8988T (cell line): ENCODE measurements at regions not wholly inside any gene's neighbourhood (a gene's known extent, or its start where the extent isn't known, plus 50 kb on each side); places are given as distances from the start of the nearest gene placed in this dataset.
"Not testable (repeated sequence)": the region's sequence is repeated elsewhere in the genome, so short reads cannot be mapped to it uniquely, and the experiment has no call there.

Experiments
- DNase-seq: peaks from one replicate; pipeline ENCODE4 v3.0.0; 2011

DNA sequence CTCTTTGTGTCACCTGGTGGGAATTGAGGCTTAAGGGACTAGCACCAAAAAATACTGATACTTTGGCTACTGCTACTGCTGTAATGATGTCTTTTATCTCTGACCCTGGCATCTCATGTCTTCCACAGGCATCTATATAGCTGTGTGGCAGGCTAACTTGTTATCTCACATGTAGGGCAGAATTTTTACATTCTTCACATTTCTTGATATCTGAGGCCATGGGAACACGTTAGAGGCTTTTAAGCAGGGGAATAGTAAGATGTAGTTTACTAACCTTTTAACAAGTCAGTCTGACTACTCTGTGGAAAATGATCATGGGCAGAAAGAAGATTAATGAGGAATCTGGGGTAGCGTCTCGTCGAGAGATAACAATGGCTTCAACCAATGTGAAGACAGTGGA, 498.4 kb downstream of the PCNX1 start:
- DNase-seq: no peak

- no peak for DNase-seq
Measured at GRCh38 chr14:71408362-71409030, 501.2 kb downstream of the PCNX1 start.

DNA sequence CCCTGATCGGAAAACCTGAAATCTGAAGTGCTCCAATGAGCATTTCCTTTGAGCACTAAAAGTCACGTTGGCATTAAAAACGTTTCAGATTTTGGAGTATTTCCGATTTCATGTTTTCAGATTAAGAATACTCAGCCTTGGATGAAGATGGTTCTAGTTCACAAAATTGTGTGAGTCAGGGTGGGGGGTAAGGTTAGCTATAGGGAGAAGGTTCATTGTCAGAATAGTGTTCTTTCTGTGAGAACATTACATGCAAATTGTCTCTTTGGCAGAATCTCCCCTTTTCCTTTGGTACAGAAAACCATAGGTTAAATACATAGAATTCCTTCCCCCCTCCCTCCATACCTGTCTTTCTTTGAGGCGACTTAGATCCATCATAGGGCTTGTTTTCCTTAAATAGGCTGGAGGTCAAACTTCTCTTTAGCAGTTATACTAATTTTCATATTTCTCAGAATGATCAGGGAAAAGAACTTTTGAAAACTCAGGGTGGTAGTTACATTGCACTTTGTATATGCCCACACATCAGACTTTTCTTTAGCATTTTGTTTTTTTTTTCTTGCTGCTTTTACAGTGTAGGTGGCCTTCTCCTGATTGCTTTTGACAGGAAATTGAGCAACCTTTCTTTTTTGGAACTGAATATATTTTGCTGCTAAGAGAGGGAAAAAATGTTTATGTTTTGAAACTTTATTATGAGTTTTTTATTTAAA, 503.5 kb downstream of the PCNX1 start:
- DNase-seq: no peak

GRCh38 chr14:71411285-71411595, 504.0 kb downstream of the PCNX1 start:
- no peak for DNase-seq

GRCh38 chr14:71411738-71412137, 504.5 kb downstream of the PCNX1 start:
- no peak for DNase-seq

DNA sequence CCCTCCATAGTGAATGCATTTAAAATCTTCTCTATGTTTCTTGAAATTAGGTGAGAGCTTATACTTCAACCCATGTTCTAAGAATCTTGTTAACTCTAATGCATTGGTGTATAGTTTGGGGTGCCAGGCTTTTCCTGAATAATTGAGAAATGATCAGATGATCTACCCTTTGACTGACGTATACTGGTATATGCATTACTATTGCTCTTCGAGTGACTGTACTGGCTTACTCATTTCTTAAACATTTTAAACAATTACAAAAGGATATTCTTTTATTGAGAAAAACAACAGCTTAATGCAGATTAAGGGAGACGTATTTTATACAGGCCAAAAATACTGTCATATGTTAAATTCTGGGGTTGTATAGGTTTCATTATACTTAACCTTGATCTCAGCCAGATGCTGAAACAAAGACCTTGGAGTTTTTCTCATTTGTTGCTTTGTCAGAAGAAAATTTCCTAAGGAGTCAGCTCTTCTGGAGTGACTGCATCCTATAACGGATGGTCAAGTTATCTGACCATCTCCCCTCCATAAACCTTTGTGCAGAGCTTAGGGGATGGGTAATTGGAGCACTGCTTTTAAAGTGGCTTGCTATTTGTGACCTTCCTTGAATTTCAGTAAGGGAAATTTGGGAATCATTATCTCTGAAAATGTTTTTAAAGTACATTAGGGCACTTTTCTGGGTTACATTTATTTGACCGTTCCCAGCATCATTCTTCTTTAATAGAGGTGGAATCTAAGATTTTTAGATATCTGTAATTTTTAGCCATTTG, 507.6 kb downstream of the PCNX1 start:
- no peak for DNase-seq

- no peak for DNase-seq
Measured at GRCh38 chr14:71415404-71415690, 508.1 kb downstream of the PCNX1 start.

DNA sequence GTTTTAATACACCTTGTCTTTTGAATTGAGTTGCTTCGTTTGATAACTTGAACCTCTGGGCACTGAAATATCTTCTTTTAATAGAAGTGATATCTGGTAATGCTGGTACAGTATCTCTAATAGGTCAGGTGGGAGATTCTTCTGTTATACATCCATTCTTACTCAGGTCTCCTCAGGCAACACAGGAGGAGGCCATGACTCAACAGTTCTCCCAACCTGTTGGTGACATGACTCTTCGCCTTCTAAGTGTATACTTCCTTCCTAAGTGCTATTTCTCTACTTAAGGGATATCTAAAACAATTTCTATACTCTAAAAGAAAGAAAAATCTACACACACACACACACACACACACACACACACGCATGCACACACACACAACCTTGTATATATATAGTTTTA, 509.1 kb downstream of the PCNX1 start:
- DNase-seq: no peak

DNA sequence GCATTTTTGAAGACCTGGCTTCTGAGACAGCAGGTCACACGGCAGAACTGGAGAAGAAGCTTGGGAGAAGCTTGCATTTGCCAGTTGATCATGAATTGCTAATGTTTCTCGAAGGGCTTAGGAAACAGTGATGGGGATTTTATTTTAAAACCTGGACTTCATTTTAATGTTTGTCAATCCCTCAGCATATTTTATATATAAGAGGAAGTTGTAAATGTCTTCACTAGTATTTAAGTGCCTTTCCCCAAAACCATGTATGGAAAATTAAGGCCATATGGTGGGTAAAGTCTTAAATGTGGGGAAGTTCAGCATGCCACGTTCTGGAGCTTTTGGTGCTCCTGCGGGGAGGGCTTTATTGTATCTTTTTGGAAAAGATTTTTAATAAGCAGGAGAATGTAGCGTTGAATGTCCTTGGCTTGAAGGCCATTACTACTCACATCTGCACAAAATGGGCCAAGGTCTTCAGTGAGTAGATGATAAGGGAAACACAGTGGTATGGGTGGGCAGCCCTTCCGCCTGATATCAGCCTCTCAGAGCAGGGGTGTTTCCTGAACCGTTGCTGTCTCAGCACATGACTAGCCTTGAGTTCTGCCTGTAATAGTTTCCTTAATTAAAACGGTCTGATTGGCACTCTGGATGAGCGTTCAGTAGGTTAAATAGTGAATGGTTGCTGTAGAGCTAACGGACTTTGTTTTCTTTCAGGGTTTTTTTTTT, 511.4 kb downstream of the PCNX1 start:
- DNase-seq: no peak

DNA sequence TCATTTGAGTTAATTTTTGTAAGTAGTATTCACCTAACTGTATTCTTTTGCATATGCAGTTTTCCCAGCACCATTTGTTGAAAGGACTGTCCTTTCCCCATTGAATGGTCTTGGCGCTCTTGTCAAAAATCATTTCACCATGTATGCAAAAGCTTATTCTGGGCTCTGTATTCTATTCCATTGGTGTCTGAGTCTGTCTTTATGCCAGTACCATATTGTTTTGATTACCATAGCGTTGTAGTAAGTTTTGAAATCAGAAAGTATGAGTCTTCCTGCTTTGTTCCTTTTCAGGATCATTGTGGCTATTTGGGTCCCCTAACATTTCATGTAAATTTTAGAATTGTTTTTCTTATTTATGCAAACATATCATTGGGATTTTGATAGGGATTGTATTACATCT, 508.7 kb upstream of the RGS6 start:
- DNase-seq: no peak

GRCh38 chr14:71424941-71425340, 507.3 kb upstream of the RGS6 start:
- no peak for DNase-seq

DNA sequence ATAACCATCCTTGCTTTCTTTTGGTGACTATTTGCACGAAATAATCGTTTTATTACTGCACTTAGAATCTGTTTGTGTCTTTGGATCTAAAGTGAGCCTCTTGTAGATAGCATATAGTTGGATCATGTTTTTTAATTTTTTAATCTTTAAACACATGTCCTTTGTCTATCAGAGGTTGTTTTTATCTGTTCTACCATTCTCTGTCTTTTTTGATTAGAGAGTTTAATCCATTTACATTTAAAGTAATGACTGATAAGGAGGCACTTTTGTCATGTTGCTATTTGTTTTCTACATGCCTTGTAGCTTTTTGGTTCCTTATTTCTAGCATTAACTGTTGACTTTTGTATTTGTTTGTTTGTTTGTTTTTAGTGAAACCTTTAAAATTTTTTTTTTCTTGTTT, 506.2 kb upstream of the RGS6 start:
- DNase-seq: no peak

DNA sequence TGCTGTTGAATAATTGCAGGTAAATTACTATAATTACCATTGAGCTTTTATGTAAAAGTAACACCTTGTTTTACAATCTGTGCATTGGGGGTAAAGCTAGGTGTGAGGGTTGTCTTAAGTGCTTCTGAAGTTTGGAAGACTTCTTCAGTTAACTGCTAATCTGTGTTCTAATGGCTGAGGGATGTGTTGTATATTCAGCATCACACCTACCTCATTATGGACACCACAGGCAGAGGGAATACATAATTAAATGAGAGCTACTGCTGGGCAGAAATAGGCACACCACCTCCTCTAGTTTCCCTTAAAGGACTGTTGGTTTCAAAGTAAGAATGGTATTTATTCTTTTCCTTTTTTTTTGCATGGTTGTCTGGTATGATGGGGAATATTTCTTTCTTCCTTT, 502.3 kb upstream of the RGS6 start:
- DNase-seq: no peak

DNA sequence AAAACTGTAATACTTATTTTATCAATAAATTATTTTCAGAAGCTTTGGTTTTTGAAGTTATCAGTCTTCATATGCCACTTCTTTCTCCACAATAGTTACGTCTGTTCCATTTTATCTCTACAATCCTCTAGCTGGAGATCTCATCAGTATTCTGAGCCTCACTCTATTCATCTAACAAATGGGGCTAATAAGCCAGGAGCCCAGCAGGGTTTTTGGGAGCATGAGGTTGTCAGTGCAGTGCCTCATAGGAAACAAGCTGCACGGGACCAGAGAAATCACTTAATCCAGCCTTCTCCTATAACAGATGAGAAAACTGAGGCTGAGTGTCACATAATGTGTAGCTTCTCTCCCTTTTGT, 501.9 kb upstream of the RGS6 start:
- DNase-seq: no peak

- no peak for DNase-seq
Measured at GRCh38 chr14:71430678-71431376, 501.4 kb upstream of the RGS6 start.

DNA sequence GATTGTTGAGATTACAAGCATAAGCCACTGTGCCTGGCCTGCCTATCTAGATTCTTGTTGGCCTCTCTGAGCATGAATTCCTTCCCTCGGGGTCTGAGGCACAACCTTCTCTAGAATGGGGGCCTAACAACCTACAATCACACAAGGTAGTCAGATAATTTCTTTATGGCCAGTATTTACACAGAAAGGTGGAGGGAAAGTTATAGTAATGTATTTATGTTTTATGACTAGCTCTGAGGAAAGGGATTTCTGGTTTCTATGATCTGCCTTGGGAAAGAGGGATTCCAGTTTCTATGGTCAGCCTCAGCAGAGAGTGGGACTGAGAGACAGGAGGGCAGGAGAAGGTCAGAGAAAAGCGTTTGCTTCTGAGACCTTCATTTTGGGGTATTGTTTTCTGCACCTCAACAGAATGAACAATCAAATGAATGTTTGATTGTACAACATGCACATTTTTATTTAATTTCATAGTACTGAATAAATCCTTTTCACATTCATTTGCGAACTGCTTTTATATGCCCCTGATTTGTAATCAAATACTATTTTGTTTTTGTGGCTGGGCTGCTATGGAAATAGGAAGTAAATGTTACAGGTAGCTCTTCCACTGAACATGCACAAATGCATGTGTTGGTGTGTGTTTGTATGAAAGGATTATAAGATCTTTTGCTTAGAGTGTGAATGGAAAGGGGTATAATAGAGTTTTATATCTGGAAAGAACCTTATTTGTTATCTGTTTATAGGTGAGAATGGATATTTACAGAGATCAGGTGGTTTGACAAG, 499.7 kb upstream of the RGS6 start:
- no peak for DNase-seq

DNA sequence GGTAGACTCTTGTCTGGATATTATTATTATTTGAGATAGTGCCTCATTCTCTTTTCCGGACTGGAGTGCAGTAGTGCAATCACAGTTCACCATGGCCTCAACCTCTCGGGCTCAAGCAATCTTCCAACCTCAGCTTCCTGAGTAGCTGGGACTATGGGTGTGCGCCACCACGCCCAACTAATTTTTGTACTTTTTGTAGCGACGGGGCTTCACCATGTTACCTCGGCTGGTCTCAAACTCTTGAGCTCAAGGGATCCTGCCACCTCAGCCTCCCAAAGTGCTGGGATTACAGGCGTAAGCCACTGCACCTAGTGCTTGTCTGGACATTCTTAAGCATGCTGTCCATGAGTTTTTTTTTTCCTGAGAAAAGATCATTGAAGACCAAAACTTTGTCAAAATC, 498.9 kb upstream of the RGS6 start:
- no peak for DNase-seq

DNA sequence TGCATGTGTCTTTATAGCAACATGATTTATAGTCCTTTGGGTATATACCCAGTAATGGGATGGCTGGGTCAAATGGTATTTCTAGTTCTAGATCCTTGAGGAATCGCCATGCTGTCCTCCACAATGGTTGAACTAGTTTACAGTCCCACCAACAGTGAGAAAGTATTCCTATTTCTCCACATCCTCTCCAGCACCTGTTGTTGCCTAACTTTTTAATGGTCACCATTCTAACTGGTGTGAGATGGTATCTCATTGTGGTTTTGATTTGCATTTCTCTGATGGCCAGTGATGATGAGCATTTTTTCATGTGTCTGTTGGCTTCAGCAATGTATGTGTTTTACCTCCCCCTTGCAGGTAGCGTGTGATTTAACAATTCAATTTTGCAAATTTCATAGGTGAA, 496.6 kb upstream of the RGS6 start:
- not testable (repeated sequence) for DNase-seq

DNA sequence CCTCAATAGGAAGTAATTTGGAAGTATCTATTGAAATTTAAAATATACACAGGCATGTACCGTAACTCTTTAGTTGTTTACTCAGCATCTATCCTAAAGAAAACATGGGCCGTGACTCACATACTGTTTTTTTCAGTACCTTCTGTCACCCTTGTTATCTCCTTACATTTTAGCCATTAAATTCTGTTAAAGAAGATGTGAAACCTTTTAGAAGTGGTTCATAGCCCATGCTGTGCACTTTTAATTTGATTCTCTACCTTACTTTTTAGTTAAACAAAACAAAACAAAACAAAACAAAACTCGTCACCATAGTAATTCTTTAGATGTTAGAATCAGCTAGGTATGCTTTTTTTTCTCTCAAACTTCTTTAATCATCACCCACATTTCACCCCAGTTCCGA, 494.4 kb upstream of the RGS6 start:
- DNase-seq: no peak

DNA sequence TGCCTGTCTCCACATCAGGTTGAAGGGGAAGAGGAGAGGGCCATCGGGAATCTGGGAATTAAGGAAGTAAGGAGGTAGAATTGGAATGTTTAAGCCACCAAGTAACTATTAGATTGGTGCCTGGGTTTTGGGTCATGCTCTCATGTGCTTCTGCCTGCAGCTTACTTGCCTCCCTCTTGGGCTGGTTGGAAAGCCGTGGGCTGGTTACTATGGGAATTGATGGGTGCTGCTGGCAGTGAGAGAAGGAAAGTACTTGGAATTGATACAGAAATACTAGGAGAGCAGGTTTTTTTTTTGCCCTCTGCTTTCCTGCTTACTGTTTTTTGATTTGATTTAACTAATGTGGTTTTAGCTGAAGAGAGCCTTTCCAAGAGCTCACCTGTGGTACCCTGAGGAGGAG, 493.5 kb upstream of the RGS6 start:
- DNase-seq: no peak

DNA sequence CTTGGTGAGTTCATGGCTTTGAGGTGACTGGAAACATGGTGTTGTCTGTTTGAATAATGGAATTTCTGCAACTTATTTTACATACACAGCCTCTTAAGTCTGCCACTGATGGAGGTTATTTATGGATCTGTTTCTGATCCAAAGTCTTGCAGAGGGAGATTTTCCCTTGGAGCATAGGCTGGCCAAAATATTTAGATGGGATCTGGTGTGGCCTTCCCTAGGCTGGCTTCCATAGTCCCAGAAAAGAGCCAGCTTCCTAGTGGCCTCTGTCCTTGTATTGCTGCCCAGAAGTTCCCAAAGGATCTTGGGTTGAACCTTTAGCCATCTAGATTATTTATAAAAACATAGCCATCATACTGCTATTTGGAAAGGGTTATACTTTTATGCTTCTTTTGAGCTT, 491.1 kb upstream of the RGS6 start:
- no peak for DNase-seq

GRCh38 chr14:71444030-71444822, 488.0 kb upstream of the RGS6 start:
- DNase-seq: no peak
